RWPE2 (cell line): ENCODE measurements at regions not wholly inside any gene's neighbourhood (a gene's known extent, or its start where the extent isn't known, plus 50 kb on each side); places are given as distances from the start of the nearest gene placed in this dataset.

ENCODE experiments used
- ATAC-seq: fragments of 200-7000 bp; cut with Tn5 transposase; 3 replicates; pipeline ENCODE4 v1.9.1; 2021; ENCODE audit warnings: low read depth
- DNase-seq: peaks from one replicate; pipeline ENCODE4 v3.0.0-alpha.2; 2020; ENCODE audit warnings: low spot score
- H3K27ac ChIP-seq: fragments of 450-650 bp; 2 replicates; pipeline ENCODE4 v1.5.1; 2017; ENCODE audit warnings: mild to moderate bottlenecking; ENCODE audit not compliant: poor library complexity, severe bottlenecking
- H3K27me3 ChIP-seq: fragments of 250-450 bp; sonication (Bioruptor Pico); 2 replicates; pipeline ENCODE4 v1.5.1; 2021; ENCODE audit warnings: mild to moderate bottlenecking, moderate library complexity; ENCODE audit not compliant: insufficient read depth, poor library complexity, severe bottlenecking
- H3K36me3 ChIP-seq: fragments of 250-450 bp; sonication (Bioruptor Pico); 2 replicates; pipeline ENCODE4 v1.5.1; 2020; ENCODE audit warnings: low read depth, mild to moderate bottlenecking, moderate library complexity
- H3K4me1 ChIP-seq: fragments of 250-450 bp; sonication (Bioruptor Pico); 2 replicates; pipeline ENCODE4 v1.5.1; 2021; ENCODE audit warnings: mild to moderate bottlenecking, moderate library complexity; ENCODE audit not compliant: insufficient read depth, poor library complexity, severe bottlenecking
- H3K4me3 ChIP-seq: fragments of 250-450 bp; sonication (Bioruptor Pico); 2 replicates; pipeline ENCODE4 v1.5.1; 2021; ENCODE audit warnings: mild to moderate bottlenecking, moderate library complexity; ENCODE audit not compliant: severe bottlenecking
- H3K9me3 ChIP-seq: fragments of 250-450 bp; sonication (Bioruptor Pico); 2 replicates; pipeline ENCODE4 v1.5.1; 2021; ENCODE audit warnings: mild to moderate bottlenecking, moderate library complexity; ENCODE audit not compliant: severe bottlenecking
- CTCF ChIP-seq: fragments of 450-650 bp; IDR thresholded peaks from one replicate; pipeline ENCODE4 v1.5.1; 2017; ENCODE audit warnings: mild to moderate bottlenecking, moderate library complexity; ENCODE audit not compliant: poor library complexity, severe bottlenecking

DNA sequence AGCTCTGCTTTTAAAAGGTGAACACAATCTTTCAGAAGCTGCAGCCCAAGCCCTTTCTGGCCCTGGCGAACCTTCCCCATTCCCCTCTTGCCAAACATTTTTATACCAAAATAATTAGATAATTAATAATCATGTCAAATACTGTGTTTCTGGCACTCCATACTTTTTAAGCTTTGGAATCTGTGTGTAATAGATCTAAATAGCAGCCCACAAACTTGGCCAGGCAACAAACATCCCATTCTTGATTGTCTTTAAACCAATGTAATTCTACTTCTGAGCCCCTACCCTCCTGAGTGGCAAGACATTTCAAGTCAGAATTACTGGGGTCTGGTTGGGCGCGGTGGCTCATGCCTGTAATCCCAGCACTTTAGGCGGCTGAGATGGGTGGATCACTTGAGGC lies 137.7 kb downstream of the NAV1 start:
- no peaks in the 10 kb centered on the region for H3K36me3 ChIP-seq
- H3K4me1 ChIP-seq: no peaks in the 10 kb centered on the region
- no peaks in the 10 kb centered on the region for H3K9me3 ChIP-seq
- no peak overlapping the region for H3K4me3 ChIP-seq
- no peak for ATAC-seq
- DNase-seq: no peak
- no peak overlapping the region for H3K27ac ChIP-seq
- H3K27me3 ChIP-seq: no peaks in the 10 kb centered on the region
- TF ChIP-seq CTCF: no peak

GRCh38 chr1:201678264-201679101 lies 139.6 kb downstream of the NAV1 start:
- TF ChIP-seq CTCF: no peak
- no peaks in the 10 kb centered on the region for H3K4me1 ChIP-seq
- no peaks in the 10 kb centered on the region for H3K27me3 ChIP-seq
- DNase-seq (no peak), ATAC-seq (no peak)
- H3K27ac ChIP-seq: no peak overlapping the region
- no peaks in the 10 kb centered on the region for H3K9me3 ChIP-seq
- H3K36me3 ChIP-seq: no peaks in the 10 kb centered on the region
- no peak overlapping the region for H3K4me3 ChIP-seq

DNA sequence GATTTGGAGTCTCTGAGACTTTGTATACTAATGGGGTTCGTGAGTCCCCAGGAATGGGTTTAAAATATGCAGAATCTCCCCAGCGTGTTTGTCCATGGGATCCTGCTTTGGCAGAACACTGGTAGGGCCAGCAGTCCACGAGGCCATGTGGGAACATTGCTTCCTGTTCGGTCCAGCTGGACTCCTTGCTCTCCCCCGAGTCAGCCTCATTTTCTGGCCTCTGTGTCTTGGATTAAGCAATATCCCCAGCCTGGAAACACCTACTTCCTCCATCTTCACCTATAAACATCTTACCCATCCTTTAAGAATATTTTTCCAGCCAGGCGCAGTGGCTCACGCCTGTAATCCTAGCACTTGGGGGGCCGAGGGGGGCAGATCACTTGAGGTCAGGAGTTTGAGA lies 142.4 kb downstream of the NAV1 start:
- no peak for TF ChIP-seq CTCF
- no peaks in the 10 kb centered on the region for H3K9me3 ChIP-seq
- no peak overlapping the region for H3K27ac ChIP-seq
- no peak overlapping the region for H3K4me3 ChIP-seq
- H3K4me1 ChIP-seq: no peaks in the 10 kb centered on the region
- no peaks in the 10 kb centered on the region for H3K36me3 ChIP-seq
- DNase-seq (no peak), ATAC-seq (no peak)
- H3K27me3 ChIP-seq: no peaks in the 10 kb centered on the region

- no peak for DNase-seq
- Histone ChIP-seq H3K4me1 (no peaks in the 10 kb centered on the region), H3K4me3 (no peak overlapping the region), H3K36me3 (no peaks in the 10 kb centered on the region), H3K9me3 (no peaks in the 10 kb centered on the region), H3K27ac (no peak overlapping the region), H3K27me3 (no peaks in the 10 kb centered on the region)
- TF ChIP-seq CTCF: no peak
- no peak for ATAC-seq
Measured at GRCh38 chr1:201682964-201683363, 144.0 kb downstream of the NAV1 start.

DNA sequence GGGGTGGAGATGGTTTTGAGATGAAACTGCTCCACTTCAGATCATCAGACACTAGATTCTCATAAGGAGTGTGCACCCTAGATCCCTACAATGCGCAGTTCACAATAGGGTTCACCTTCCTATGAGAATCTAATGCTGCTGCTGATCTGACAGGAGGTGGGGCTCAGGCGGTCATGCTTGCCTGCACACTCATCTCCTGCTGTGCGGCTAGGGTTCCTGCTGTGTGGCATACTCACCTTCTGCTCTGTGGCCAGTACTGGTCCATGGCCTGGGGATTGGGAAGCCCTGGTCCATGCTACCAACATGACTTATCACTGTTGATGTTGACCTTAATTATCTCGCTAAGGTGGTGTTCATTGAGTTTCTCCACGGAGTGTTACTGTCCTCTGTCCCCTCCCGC lies 144.5 kb downstream of the NAV1 start:
- DNase-seq (no peak), ATAC-seq (no peak)
- no peak overlapping the region for H3K27ac ChIP-seq
- H3K27me3 ChIP-seq: no peaks in the 10 kb centered on the region
- no peaks in the 10 kb centered on the region for H3K9me3 ChIP-seq
- no peaks in the 10 kb centered on the region for H3K4me1 ChIP-seq
- TF ChIP-seq CTCF: no peak
- no peaks in the 10 kb centered on the region for H3K36me3 ChIP-seq
- H3K4me3 ChIP-seq: no peak overlapping the region
